ENCODE measurements at regions not wholly inside any gene's neighbourhood (a gene's known extent, or its start where the extent isn't known, plus 50 kb on each side); places are given as distances from the start of the nearest gene placed in this dataset.

DNA sequence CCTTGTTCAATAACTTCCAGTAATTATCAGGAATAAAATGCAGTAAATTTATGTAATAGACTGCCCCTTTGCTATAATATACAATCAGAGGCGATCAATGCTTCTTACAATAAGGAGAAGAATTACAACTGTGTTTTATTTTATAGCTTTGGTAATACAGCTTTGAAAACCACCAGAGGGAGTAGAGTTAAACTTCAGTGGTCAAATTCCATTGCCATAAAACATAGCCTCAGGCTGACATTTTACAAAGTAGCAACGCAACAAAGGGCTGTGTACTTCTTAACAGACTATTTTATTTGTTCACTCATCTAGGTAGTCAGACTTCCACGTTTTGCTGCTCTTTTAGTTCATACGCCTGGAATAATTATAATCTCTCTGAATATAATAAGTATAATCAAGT, 58.5 kb downstream of the TEX13C start:
- no peak for DNase-seq (ENCODE audit: low read depth)
- TF ChIP-seq, protein P1, sequence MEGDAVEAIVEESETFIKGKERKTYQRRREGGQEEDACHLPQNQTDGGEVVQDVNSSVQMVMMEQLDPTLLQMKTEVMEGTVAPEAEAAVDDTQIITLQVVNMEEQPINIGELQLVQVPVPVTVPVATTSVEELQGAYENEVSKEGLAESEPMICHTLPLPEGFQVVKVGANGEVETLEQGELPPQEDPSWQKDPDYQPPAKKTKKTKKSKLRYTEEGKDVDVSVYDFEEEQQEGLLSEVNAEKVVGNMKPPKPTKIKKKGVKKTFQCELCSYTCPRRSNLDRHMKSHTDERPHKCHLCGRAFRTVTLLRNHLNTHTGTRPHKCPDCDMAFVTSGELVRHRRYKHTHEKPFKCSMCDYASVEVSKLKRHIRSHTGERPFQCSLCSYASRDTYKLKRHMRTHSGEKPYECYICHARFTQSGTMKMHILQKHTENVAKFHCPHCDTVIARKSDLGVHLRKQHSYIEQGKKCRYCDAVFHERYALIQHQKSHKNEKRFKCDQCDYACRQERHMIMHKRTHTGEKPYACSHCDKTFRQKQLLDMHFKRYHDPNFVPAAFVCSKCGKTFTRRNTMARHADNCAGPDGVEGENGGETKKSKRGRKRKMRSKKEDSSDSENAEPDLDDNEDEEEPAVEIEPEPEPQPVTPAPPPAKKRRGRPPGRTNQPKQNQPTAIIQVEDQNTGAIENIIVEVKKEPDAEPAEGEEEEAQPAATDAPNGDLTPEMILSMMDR (conservative IDR thresholded peaks at IDR 0.05; ENCODE audit: low read depth, low read length) = no peak
- H3K4me3 ChIP-seq (ENCODE audit: low read depth, low read length) = no peak overlapping the region

DNA sequence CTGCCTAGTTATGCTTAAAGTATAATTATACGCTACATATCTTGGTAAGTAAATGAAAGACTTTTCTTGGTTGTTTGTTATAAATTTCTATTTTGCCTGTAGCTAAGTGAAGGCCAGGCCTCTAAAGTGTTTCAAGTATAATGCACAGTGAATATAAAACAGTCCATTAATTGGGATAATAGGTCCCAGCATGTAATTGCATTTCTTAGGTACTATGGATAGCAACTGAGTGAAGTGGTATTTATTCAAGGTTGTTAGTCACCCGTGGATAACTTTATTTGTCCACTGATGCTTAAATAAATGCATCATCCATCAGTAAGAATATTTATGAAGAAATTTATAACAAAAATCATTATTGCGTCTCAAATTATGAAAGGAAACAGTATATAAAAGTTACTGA, 59.1 kb downstream of the TEX13C start:
- TF ChIP-seq, protein P1 (conservative IDR thresholded peaks at IDR 0.05; ENCODE audit: low read depth, low read length) = no peak
- no peak for DNase-seq (ENCODE audit: low read depth)
- no peak overlapping the region for H3K4me3 ChIP-seq (ENCODE audit: low read depth, low read length)

DNA sequence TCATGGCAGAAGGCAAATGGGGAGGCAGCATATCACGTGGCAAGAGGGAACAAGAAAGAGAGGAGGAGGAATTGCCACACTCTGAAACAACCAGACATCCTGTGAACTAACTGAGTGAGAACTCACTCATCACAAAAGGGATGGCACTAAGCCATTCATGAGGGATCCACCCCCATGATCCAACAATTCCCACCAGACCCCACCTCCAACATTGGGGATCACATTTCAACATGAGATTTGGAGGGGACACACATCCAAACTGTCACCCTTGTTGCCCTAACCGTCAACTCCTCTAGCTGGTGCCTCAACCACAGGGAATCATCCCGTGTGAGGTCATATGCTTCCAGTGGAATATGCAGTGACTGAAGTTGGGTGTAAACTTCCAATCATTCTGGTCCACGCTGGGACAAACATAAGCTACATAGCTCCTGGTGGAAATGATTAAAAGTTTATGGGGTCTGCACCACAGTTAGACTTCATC, 62.5 kb downstream of the TEX13C start:
- no peak for DNase-seq (ENCODE audit: low read depth)
- TF ChIP-seq, protein P1 (conservative IDR thresholded peaks at IDR 0.05; ENCODE audit: low read depth, low read length) = no peak
- no peak overlapping the region for H3K4me3 ChIP-seq (ENCODE audit: low read depth, low read length)

DNA sequence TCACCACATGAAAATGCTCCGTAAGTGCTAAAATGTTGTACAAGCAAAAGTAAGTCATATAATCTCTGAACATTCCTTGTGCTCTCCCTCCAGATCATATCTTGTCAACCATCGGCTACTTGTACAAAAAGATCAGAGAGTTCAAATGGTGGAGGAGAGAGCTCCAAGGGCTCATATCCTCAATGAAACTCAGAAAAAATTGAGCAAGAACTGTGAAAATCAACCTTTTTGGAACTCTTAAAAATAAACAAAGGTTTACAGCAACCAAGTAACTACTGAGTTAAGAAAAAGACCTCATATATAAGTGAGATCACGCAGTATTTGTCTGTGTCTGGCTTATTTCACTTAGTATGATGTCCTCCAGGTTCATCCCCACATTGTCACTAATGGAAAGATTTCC, 63.2 kb downstream of the TEX13C start:
- TF ChIP-seq, protein P1 (conservative IDR thresholded peaks at IDR 0.05; ENCODE audit: low read depth, low read length) = no peak
- no peak overlapping the region for H3K4me3 ChIP-seq (ENCODE audit: low read depth, low read length)
- DNase-seq (ENCODE audit: low read depth) = no peak

DNA sequence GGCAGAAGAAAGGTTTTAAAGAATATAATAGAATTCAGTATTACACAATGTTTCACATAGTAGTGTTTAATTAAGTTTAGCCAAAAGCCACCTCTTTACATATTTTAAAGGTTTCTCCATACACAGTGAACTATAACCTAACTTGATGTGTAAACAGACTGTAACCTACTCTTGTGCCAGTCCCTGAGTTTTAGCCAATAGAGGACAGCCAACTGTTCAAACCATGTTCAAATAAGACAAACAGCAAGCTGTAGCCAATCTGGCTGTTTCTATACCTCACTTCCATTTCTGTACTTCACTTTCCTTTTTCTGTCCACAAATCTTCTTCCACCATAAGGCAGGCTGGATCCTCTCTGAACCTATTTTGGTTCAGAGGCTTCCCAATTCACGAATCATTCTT, 65.2 kb downstream of the TEX13C start:
- TF ChIP-seq, protein P1 (conservative IDR thresholded peaks at IDR 0.05; ENCODE audit: low read depth, low read length) = no peak
- no peak overlapping the region for H3K4me3 ChIP-seq (ENCODE audit: low read depth, low read length)
- DNase-seq (ENCODE audit: low read depth) = no peak

DNA sequence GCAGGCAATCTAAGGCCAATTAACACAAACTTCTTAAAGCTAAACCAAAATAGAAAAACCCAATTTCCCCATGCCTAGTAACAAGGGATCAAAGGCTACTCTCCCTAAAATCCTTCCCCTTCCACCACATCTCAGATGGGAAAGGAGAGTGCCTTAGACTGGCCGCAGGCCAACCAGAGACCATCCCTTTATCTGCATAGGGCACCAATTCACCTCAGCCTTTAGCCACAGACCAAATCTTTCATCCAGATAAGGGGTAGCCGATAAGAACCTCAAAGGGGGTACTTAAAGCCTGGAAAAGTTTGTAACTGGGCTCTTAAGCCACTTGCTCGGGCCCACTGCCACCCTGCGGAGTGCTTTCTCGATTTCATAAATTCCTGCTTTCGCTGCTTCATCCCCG, 68.3 kb downstream of the TEX13C start:
- H3K4me3 ChIP-seq (ENCODE audit: low read depth, low read length) = no peak overlapping the region
- TF ChIP-seq, protein P1 (conservative IDR thresholded peaks at IDR 0.05; ENCODE audit: low read depth, low read length) = no peak
- DNase-seq (ENCODE audit: low read depth) = no peak

DNA sequence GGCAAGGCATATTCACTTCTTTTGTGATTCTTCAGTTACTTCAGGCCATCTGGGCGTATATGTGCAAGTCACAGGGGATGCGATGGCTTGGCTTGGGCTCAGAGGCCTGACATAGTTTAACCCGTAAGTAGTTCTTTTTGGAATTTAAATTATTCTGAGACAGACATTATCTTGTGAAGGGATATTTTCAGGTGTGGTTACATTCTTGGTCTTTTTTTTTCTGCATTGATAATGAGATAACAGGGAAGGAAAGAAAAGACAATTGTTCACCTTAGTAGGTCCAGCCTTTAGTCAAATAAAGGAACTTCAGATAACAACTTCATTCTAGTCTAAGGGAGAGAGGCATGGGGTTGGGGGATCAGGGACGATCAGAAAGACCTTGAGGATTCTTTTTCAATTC, 74.8 kb downstream of the TEX13C start:
- no peak for DNase-seq (ENCODE audit: low read depth)
- TF ChIP-seq, protein P1 (conservative IDR thresholded peaks at IDR 0.05; ENCODE audit: low read depth, low read length) = no peak
- H3K4me3 ChIP-seq (ENCODE audit: low read depth, low read length) = no peak overlapping the region
